Heart left ventricle (tissue), 13 donors: ENCODE measurements at regions not wholly inside any gene's neighbourhood (a gene's known extent, or its start where the extent isn't known, plus 50 kb on each side); places are given as distances from the start of the nearest gene placed in this dataset.

Experiments
- POLR2A ChIP-seq, 2 donors: fragments of 450-650 bp; IDR thresholded peaks; one replicate each; pipeline ENCODE4 v1.6.1; 2017; ENCODE audit warnings: antibody characterized with exemption in 2 of 2, mild to moderate bottlenecking in 2 of 2, moderate library complexity in 2 of 2
- TF ChIP-seq, protein P1 (sequence below), 12 donors: fragments of 200-600 bp; sonication (generic) in 4 of 12; IDR thresholded peaks; one replicate each; pipeline versions ENCODE4 v1.5.0 to v1.8.0; 2018 to 2022; ENCODE audit warnings: antibody characterized with exemption in 12 of 12, mild to moderate bottlenecking in 5 of 12
- donor health status: ischemic (EF 13 %, LVEDD 7.1; RV severe dilation, severe dysfunction).
- donor health status: DM: no; HTN: yes; CAD: no.
- donor health status: DM: no; HTN: no; CAD: no.
- donor health status: ischemic (EF 25% LVEDD 6.9; RV normal size, moderate dysfunction).
- donor health status: ischemic (EF 25% LVEDD 5.7; RV mildly dilated, moderate dysfunction).
- donor health status: ischemic (EF 35%, LVEDD 5.7; RV mildly dilated, moderate dysfunction).
- donor health status: nonischemic (EF 11% LVEDD 7.7; RV severe dilation, severe dysfunction).
- donor health status: DM: yes; HTN: yes; CAD: no.
- donor health status: PGD.
- donor health status: ischemic (EF 29% LVEDD 5.4; RV normal size, mild dysfunction).
- donor health status: nonischemic (EF 23%, LVEDD 6.1; RV moderate dilation, normal function).

DNA sequence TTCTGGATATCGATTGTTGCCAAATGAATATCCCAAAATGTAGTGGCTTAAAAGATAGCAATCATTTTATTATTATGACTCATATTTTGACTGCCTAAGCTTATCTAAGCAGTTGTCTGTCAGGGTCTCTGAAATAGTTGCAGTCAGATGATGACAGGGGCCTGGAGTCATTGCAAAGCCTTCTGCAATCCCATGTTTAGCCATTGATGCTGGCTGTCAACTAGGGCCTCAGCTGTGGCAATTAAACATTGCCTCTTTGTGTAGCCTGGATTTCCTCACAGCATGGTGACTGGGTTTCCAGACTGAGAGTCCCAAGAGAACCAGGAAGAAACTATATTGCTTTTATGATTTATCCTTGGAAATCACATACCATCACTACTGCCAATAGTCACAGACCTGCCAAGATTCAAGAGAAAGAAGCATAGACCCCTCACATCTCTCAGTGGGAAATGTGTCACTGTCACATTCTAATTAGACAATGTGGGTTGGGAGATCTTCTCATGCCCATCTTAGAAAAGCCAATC, 227.3 kb upstream of the NOCT start:
- TF ChIP-seq, protein P1, sequence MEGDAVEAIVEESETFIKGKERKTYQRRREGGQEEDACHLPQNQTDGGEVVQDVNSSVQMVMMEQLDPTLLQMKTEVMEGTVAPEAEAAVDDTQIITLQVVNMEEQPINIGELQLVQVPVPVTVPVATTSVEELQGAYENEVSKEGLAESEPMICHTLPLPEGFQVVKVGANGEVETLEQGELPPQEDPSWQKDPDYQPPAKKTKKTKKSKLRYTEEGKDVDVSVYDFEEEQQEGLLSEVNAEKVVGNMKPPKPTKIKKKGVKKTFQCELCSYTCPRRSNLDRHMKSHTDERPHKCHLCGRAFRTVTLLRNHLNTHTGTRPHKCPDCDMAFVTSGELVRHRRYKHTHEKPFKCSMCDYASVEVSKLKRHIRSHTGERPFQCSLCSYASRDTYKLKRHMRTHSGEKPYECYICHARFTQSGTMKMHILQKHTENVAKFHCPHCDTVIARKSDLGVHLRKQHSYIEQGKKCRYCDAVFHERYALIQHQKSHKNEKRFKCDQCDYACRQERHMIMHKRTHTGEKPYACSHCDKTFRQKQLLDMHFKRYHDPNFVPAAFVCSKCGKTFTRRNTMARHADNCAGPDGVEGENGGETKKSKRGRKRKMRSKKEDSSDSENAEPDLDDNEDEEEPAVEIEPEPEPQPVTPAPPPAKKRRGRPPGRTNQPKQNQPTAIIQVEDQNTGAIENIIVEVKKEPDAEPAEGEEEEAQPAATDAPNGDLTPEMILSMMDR (IDR thresholded peaks at IDR 0.05) = no peak
- no peak for TF ChIP-seq POLR2A (IDR thresholded peaks at IDR 0.05)
